BLaER1 treated with 17β-estradiol and CSF1 and Interleukin-3, amounts not matched to agents 10 nM and 100 nM (cell line): ENCODE measurements at regions not wholly inside any gene's neighbourhood (a gene's known extent, or its start where the extent isn't known, plus 50 kb on each side); places are given as distances from the start of the nearest gene placed in this dataset.
"Not testable (repeated sequence)": the region's sequence is repeated elsewhere in the genome, so short reads cannot be mapped to it uniquely, and the experiment has no call there.

ENCODE experiments used
- H3K27ac ChIP-seq, 11 experiments: shearing (Covaris generic); formaldehyde crosslinking; 2 replicates each; pipeline ENCODE4 v1.8.1; 2022
- H3K27me3 ChIP-seq, 11 experiments: shearing (Covaris generic); formaldehyde crosslinking; 2 replicates each; pipeline ENCODE4 v1.8.1; 2022
- H3K36me3 ChIP-seq, 11 experiments: shearing (Covaris generic); formaldehyde crosslinking; 2 replicates each; pipeline ENCODE4 v1.8.1; 2022
- H3K4me1 ChIP-seq, 10 experiments: shearing (Covaris generic); formaldehyde crosslinking; 2 replicates each; pipeline ENCODE4 v1.8.1; 2022
- H3K4me2 ChIP-seq, 11 experiments: shearing (Covaris generic); formaldehyde crosslinking; 2 replicates each; pipeline ENCODE4 v1.8.1; 2022
- H3K4me3 ChIP-seq, 10 experiments: shearing (Covaris generic); formaldehyde crosslinking; 2 replicates each; pipeline ENCODE4 v1.8.1; 2022
- H3K9ac ChIP-seq, 11 experiments: shearing (Covaris generic); formaldehyde crosslinking; 2 replicates each; pipeline ENCODE4 v1.8.1; 2022
- H3K9me3 ChIP-seq, 11 experiments: shearing (Covaris generic); formaldehyde crosslinking; replicated peaks in 1 of 11; 2 replicates each; pipeline ENCODE4 v1.8.1; 2022
- H4K20me1 ChIP-seq, 11 experiments: shearing (Covaris generic); formaldehyde crosslinking; 2 replicates each; pipeline ENCODE4 v1.8.1; 2022
- Cebpa-rat ChIP-seq, 11 experiments: shearing (Covaris generic); IDR thresholded peaks; 2 replicates each; pipeline ENCODE4 v1.8.1; 2022

GRCh38 chr1:211206981-211207380, 52.2 kb upstream of the RCOR3 start:
- no peak overlapping the region for H3K4me3 ChIP-seq
- no peak overlapping the region for H3K9ac ChIP-seq
- H4K20me1 ChIP-seq: no peaks in the 10 kb centered on the region
- no peaks in the 10 kb centered on the region for H3K36me3 ChIP-seq
- H3K27me3 ChIP-seq: no peaks in the 10 kb centered on the region
- peaks cover 0 to 22% (median 0%) of the 10 kb centered on the region in 10 experiments; a peak in 4 of 20 replicates for H3K4me1 ChIP-seq
- peaks cover 9 to 21% (median 14%) of the 10 kb centered on the region in 11 experiments; a peak in 21 of 22 replicates for H3K9me3 ChIP-seq
- H3K27ac ChIP-seq: no peak overlapping the region
- TF ChIP-seq Cebpa-rat (IDR thresholded peaks at IDR 0.05): no peak
- no peak overlapping the region for H3K4me2 ChIP-seq

- peaks cover 9 to 21% (median 19%) of the 10 kb centered on the region in 11 experiments; a peak in 21 of 22 replicates for H3K9me3 ChIP-seq
- H3K4me3 ChIP-seq: no peak overlapping the region
- no peak for TF ChIP-seq Cebpa-rat (IDR thresholded peaks at IDR 0.05)
- H3K27ac ChIP-seq: no peak overlapping the region
- H3K36me3 ChIP-seq: no peaks in the 10 kb centered on the region
- no peak overlapping the region for H3K9ac ChIP-seq
- no peaks in the 10 kb centered on the region for H3K27me3 ChIP-seq
- H3K4me2 ChIP-seq: no peak overlapping the region
- H3K4me1 ChIP-seq: peaks cover 0 to 23% (median 0%) of the 10 kb centered on the region in 10 experiments; a peak in 4 of 20 replicates
- no peaks in the 10 kb centered on the region for H4K20me1 ChIP-seq
These were observed 58.9 kb upstream of the RCOR3 start for GRCh38 chr1:211200311-211200710.

GRCh38 chr1:211198880-211199279, 60.3 kb upstream of the RCOR3 start:
- no peak overlapping the region for H3K4me2 ChIP-seq
- no peaks in the 10 kb centered on the region for H3K27me3 ChIP-seq
- no peak overlapping the region for H3K27ac ChIP-seq
- no peak overlapping the region for H3K4me3 ChIP-seq
- no peak overlapping the region for H3K9ac ChIP-seq
- H3K36me3 ChIP-seq: no peaks in the 10 kb centered on the region
- TF ChIP-seq Cebpa-rat (IDR thresholded peaks at IDR 0.05): no peak
- peaks cover 9 to 22% (median 19%) of the 10 kb centered on the region in 11 experiments; a peak in 21 of 22 replicates for H3K9me3 ChIP-seq
- no peaks in the 10 kb centered on the region for H4K20me1 ChIP-seq
- H3K4me1 ChIP-seq: peaks cover 0 to 17% (median 0%) of the 10 kb centered on the region in 10 experiments; a peak in 4 of 20 replicates

GRCh38 chr1:211198111-211198510, 61.1 kb upstream of the RCOR3 start:
- H3K36me3 ChIP-seq: no peaks in the 10 kb centered on the region
- H3K4me1 ChIP-seq: peaks cover 0 to 9% (median 0%) of the 10 kb centered on the region in 10 experiments; a peak in 3 of 20 replicates
- peaks cover 9 to 22% (median 19%) of the 10 kb centered on the region in 11 experiments; a peak in 21 of 22 replicates for H3K9me3 ChIP-seq
- TF ChIP-seq Cebpa-rat (IDR thresholded peaks at IDR 0.05): no peak
- no peak overlapping the region for H3K27ac ChIP-seq
- no peak overlapping the region for H3K4me3 ChIP-seq
- H3K9ac ChIP-seq: no peak overlapping the region
- H3K27me3 ChIP-seq: no peaks in the 10 kb centered on the region
- H4K20me1 ChIP-seq: no peaks in the 10 kb centered on the region
- H3K4me2 ChIP-seq: no peak overlapping the region

- no peak overlapping the region for H3K27ac ChIP-seq
- H3K27me3 ChIP-seq: no peaks in the 10 kb centered on the region
- peaks cover 0 to under 1% (median 0%) of the 10 kb centered on the region in 10 experiments; a peak in 2 of 20 replicates for H3K4me1 ChIP-seq
- H3K9me3 ChIP-seq: peaks cover 9 to 22% (median 19%) of the 10 kb centered on the region in 11 experiments; a peak in 21 of 22 replicates
- H3K9ac ChIP-seq: no peak overlapping the region
- H3K36me3 ChIP-seq: no peaks in the 10 kb centered on the region
- H3K4me3 ChIP-seq: no peak overlapping the region
- H4K20me1 ChIP-seq: no peaks in the 10 kb centered on the region
- no peak for TF ChIP-seq Cebpa-rat (IDR thresholded peaks at IDR 0.05)
- H3K4me2 ChIP-seq: no peak overlapping the region
These were observed 62.3 kb upstream of the RCOR3 start for GRCh38 chr1:211196880-211197279.

GRCh38 chr1:211194826-211195225, 60.9 kb upstream of the KCNH1 start:
- TF ChIP-seq Cebpa-rat (IDR thresholded peaks at IDR 0.05): no peak
- Histone ChIP-seq H3K9ac (no peak overlapping the region), H4K20me1 (no peaks in the 10 kb centered on the region), H3K27me3 (no peaks in the 10 kb centered on the region), H3K36me3 (no peaks in the 10 kb centered on the region), H3K4me1 (no peaks in the 10 kb centered on the region), H3K4me3 (no peak overlapping the region), H3K4me2 (no peak overlapping the region), H3K9me3 (peaks cover 9 to 22% (median 19%) of the 10 kb centered on the region in 11 experiments; a peak in 21 of 22 replicates), H3K27ac (no peak overlapping the region)

- H3K9ac ChIP-seq: no peak overlapping the region
- peaks cover 8 to 20% (median 17%) of the 10 kb centered on the region in 11 experiments; a peak in 21 of 22 replicates for H3K9me3 ChIP-seq
- TF ChIP-seq Cebpa-rat (IDR thresholded peaks at IDR 0.05): no peak
- peaks cover 0 to 17% (median 3%) of the 10 kb centered on the region in 10 experiments; a peak in 8 of 20 replicates for H3K4me1 ChIP-seq
- no peaks in the 10 kb centered on the region for H3K27me3 ChIP-seq
- H4K20me1 ChIP-seq: no peaks in the 10 kb centered on the region
- no peaks in the 10 kb centered on the region for H3K36me3 ChIP-seq
- H3K27ac ChIP-seq: no peak overlapping the region
- H3K4me3 ChIP-seq: no peak overlapping the region
- no peak overlapping the region for H3K4me2 ChIP-seq
These were observed 58.3 kb upstream of the KCNH1 start for GRCh38 chr1:211192227-211192626.

GRCh38 chr1:211188721-211189120, 54.8 kb upstream of the KCNH1 start:
- Histone ChIP-seq H3K4me1 (peaks cover 0 to 17% (median 3%) of the 10 kb centered on the region in 10 experiments; a peak in 8 of 20 replicates), H3K4me2 (peak overlapping the region in 3 of 11 experiments; percentile 26 to 54 (median 54); a peak in 5 of 22 replicates), H3K27ac (peak overlapping the region in 5 of 11 experiments; percentile 43 to 69 (median 49); a peak in 9 of 22 replicates)
- not testable (repeated sequence) for H3K36me3 ChIP-seq, H3K27me3 ChIP-seq, H3K9ac ChIP-seq, H3K9me3 ChIP-seq, H3K4me3 ChIP-seq, H4K20me1 ChIP-seq

GRCh38 chr1:211183747-211184313, 49.9 kb upstream of the KCNH1 start:
- Histone ChIP-seq H3K4me1 (peaks cover 0 to 9% (median 3%) of the 10 kb centered on the region in 10 experiments; a peak in 8 of 20 replicates), H4K20me1 (no peaks in the 10 kb centered on the region), H3K9me3 (no peaks in the 10 kb centered on the region), H3K36me3 (no peaks in the 10 kb centered on the region), H3K4me3 (no peak overlapping the region), H3K4me2 (no peak overlapping the region), H3K27ac (no peak overlapping the region), H3K9ac (no peak overlapping the region), H3K27me3 (no peaks in the 10 kb centered on the region)
- TF ChIP-seq Cebpa-rat (IDR thresholded peaks at IDR 0.05): no peak
